ENCODE measurements at regions not wholly inside any gene's neighbourhood (a gene's known extent, or its start where the extent isn't known, plus 50 kb on each side); places are given as distances from the start of the nearest gene placed in this dataset.
A peak's percentile ranks its signal among the peaks of the same experiment; 100 is the strongest.

- no peaks in the 10 kb centered on the region for H3K9me3 ChIP-seq (ENCODE audit: low read length)
- H2AFZ ChIP-seq (ENCODE audit: low read depth, low read length) = no peak overlapping the region
- H3K27me3 ChIP-seq (ENCODE audit: insufficient read depth, low read length) = no peaks in the 10 kb centered on the region
- no peak overlapping the region for H3K4me3 ChIP-seq (ENCODE audit: low read length)
- H3K36me3 ChIP-seq (ENCODE audit: insufficient read depth, low read length) = no peaks in the 10 kb centered on the region
- no peaks in the 10 kb centered on the region for H3K4me1 ChIP-seq (ENCODE audit: insufficient read depth, low read length)
Observed at GRCh38 chr3:81952141-81952540, 190.7 kb upstream of the GBE1 start.

DNA sequence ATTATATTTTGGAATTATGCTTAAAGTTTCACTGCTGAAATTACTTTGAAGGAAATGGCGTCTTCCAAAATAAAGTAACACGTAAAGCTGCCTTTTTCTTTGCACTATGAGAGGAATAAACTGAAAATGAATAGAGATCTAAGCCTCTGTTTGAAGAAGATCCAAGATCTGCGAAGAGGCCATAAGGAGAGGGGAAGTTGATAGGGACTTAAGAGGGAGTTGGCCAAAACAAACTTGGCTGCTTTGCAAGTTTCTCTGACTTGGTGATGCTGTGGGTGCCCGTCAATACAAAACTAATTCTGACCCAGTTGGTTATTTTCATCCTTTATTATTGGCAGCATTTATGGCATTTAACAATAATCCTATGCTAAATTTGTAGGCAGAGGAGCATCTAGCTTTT, 190.2 kb upstream of the GBE1 start:
- Histone ChIP-seq H3K36me3 (ENCODE audit: insufficient read depth, low read length) (no peaks in the 10 kb centered on the region), H2AFZ (ENCODE audit: low read depth, low read length) (no peak overlapping the region), H3K9me3 (ENCODE audit: low read length) (no peaks in the 10 kb centered on the region), H3K4me1 (ENCODE audit: insufficient read depth, low read length) (no peaks in the 10 kb centered on the region), H3K27me3 (ENCODE audit: insufficient read depth, low read length) (no peaks in the 10 kb centered on the region), H3K4me3 (ENCODE audit: low read length) (no peak overlapping the region)

DNA sequence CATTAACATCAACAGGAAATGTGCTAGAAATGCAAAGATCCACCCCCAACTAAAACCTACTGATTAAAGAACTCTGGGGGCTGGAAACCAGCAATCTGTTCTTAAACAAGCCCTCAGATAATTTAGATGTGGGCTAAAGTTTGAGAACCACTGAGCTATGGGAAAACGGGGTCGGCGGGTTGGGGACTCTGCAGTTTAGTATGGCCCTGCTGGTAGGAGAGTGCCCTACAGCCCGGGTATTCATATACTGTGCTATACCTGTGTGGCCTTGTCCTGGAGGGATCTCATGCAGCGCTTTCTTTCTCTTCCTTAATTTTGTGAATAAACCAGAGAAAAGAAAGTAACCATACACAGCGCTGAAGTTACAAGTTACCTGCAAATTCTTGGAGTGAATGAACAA, 189.7 kb upstream of the GBE1 start:
- Histone ChIP-seq H3K36me3 (ENCODE audit: insufficient read depth, low read length) (no peaks in the 10 kb centered on the region), H3K4me1 (ENCODE audit: insufficient read depth, low read length) (no peaks in the 10 kb centered on the region), H2AFZ (ENCODE audit: low read depth, low read length) (no peak overlapping the region), H3K27me3 (ENCODE audit: insufficient read depth, low read length) (no peaks in the 10 kb centered on the region), H3K4me3 (ENCODE audit: low read length) (no peak overlapping the region), H3K9me3 (ENCODE audit: low read length) (no peaks in the 10 kb centered on the region)

DNA sequence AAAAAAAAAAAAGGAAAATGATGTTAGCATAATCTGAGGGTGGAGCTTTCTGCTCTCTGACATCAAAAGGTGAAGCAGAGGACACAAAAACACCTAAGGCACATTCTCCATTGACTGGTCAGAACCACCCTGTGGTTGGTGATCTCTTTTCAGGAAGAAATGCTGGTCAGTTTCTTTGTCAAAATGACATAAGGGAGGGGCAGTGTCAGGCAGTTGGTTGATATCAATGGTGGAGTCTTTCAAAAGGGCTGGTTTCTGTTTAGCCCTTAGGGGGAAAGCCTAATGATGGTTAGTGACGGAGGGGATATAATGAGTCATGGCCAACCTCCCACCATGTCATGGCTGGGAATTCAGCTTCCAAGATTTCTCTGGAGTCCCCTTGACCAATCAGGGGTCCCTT, 185.9 kb upstream of the GBE1 start:
- H3K27me3 ChIP-seq (ENCODE audit: insufficient read depth, low read length) = no peaks in the 10 kb centered on the region
- no peak overlapping the region for H3K4me3 ChIP-seq (ENCODE audit: low read length)
- no peaks in the 10 kb centered on the region for H3K36me3 ChIP-seq (ENCODE audit: insufficient read depth, low read length)
- H3K4me1 ChIP-seq (ENCODE audit: insufficient read depth, low read length) = no peaks in the 10 kb centered on the region
- no peaks in the 10 kb centered on the region for H3K9me3 ChIP-seq (ENCODE audit: low read length)
- no peak overlapping the region for H2AFZ ChIP-seq (ENCODE audit: low read depth, low read length)

GRCh38 chr3:81938681-81939080, 177.2 kb upstream of the GBE1 start:
- H3K4me3 ChIP-seq (ENCODE audit: low read length) = no peak overlapping the region
- no peaks in the 10 kb centered on the region for H3K27me3 ChIP-seq (ENCODE audit: insufficient read depth, low read length)
- no peaks in the 10 kb centered on the region for H3K36me3 ChIP-seq (ENCODE audit: insufficient read depth, low read length)
- no peaks in the 10 kb centered on the region for H3K4me1 ChIP-seq (ENCODE audit: insufficient read depth, low read length)
- H3K9me3 ChIP-seq (ENCODE audit: low read length) = no peaks in the 10 kb centered on the region
- H2AFZ ChIP-seq (ENCODE audit: low read depth, low read length) = no peak overlapping the region

DNA sequence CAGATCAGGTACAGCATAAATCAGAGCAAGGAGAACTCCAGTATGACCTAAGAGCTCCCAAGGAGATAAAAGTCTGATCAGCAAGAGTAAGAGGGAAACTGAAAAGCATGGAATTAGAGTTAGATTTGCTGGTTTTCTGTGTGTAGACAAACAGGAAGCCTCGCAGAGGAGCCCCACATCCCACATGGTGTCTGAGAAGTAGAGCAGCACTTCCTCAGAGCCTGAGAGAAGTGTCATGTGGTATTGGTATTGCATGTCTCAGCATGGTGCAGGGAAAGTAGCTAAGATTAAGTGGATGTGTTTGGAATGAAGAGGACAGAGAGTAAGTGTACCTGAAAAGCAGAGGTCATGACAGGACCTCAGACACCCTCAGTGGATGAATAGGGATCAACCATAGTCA, 175.4 kb upstream of the GBE1 start:
- H3K36me3 ChIP-seq (ENCODE audit: insufficient read depth, low read length) = no peaks in the 10 kb centered on the region
- H3K27me3 ChIP-seq (ENCODE audit: insufficient read depth, low read length) = no peaks in the 10 kb centered on the region
- no peaks in the 10 kb centered on the region for H3K9me3 ChIP-seq (ENCODE audit: low read length)
- H3K4me1 ChIP-seq (ENCODE audit: insufficient read depth, low read length) = no peaks in the 10 kb centered on the region
- H3K4me3 ChIP-seq (ENCODE audit: low read length) = no peak overlapping the region
- no peak overlapping the region for H2AFZ ChIP-seq (ENCODE audit: low read depth, low read length)

DNA sequence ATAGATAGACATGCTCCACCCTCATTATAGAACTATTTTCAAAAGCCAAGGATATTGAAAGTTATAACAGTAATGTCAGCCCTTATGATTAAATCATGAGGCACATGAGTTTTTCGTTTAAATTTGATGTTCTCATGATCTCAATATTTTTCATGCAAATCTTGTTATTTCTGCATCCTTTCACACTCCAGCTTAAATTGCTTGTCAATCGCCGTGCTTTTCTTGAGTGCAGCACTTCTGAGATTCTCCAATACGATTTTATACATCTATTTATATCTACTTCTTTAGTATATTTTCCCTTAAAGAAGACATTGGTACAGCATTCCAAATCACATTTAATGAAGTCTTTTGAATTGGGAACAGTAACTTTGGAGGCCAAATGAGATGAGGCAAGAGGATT, 171.2 kb upstream of the GBE1 start:
- Histone ChIP-seq H3K36me3 (ENCODE audit: insufficient read depth, low read length) (no peaks in the 10 kb centered on the region), H3K9me3 (ENCODE audit: low read length) (no peaks in the 10 kb centered on the region), H3K4me3 (ENCODE audit: low read length) (no peak overlapping the region), H3K27me3 (ENCODE audit: insufficient read depth, low read length) (no peaks in the 10 kb centered on the region), H3K4me1 (ENCODE audit: insufficient read depth, low read length) (no peaks in the 10 kb centered on the region), H2AFZ (ENCODE audit: low read depth, low read length) (no peak overlapping the region)

- H3K4me1 ChIP-seq (ENCODE audit: insufficient read depth, low read length) = no peaks in the 10 kb centered on the region
- no peak overlapping the region for H3K4me3 ChIP-seq (ENCODE audit: low read length)
- peak overlapping the region; percentile 63 for H2AFZ ChIP-seq (ENCODE audit: low read depth, low read length)
- no peaks in the 10 kb centered on the region for H3K9me3 ChIP-seq (ENCODE audit: low read length)
- no peaks in the 10 kb centered on the region for H3K27me3 ChIP-seq (ENCODE audit: insufficient read depth, low read length)
- no peaks in the 10 kb centered on the region for H3K36me3 ChIP-seq (ENCODE audit: insufficient read depth, low read length)
Observed at GRCh38 chr3:81931265-81932251, 170.1 kb upstream of the GBE1 start.

GRCh38 chr3:81929697-81930096, 168.3 kb upstream of the GBE1 start:
- Histone ChIP-seq H3K4me3 (ENCODE audit: low read length) (no peak overlapping the region), H2AFZ (ENCODE audit: low read depth, low read length) (no peak overlapping the region), H3K36me3 (ENCODE audit: insufficient read depth, low read length) (no peaks in the 10 kb centered on the region), H3K4me1 (ENCODE audit: insufficient read depth, low read length) (no peaks in the 10 kb centered on the region), H3K27me3 (ENCODE audit: insufficient read depth, low read length) (no peaks in the 10 kb centered on the region), H3K9me3 (ENCODE audit: low read length) (no peaks in the 10 kb centered on the region)

- Histone ChIP-seq H3K36me3 (ENCODE audit: insufficient read depth, low read length) (no peaks in the 10 kb centered on the region), H2AFZ (ENCODE audit: low read depth, low read length) (no peak overlapping the region), H3K4me1 (ENCODE audit: insufficient read depth, low read length) (no peaks in the 10 kb centered on the region), H3K4me3 (ENCODE audit: low read length) (no peak overlapping the region), H3K27me3 (ENCODE audit: insufficient read depth, low read length) (no peaks in the 10 kb centered on the region), H3K9me3 (ENCODE audit: low read length) (no peaks in the 10 kb centered on the region)
Observed at GRCh38 chr3:81927811-81928210, 166.4 kb upstream of the GBE1 start.

DNA sequence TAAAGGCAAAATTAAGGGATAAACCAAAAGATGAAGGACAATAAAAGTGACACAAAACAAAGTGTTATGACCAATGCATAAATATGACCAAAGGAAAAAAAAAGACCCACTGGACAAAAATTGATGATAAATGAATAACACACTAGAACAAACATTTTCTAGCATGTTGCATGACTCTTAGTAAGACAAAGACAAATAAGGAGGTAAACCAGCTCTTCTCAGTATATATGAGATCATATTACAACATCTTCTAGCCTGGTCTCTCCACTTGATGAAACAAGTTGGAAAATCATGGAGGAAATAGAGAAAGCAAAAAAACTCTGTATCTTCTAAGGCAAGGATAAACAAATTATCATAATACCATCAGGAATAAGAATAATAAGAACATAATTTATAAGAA, 163.9 kb upstream of the GBE1 start:
- H3K27me3 ChIP-seq (ENCODE audit: insufficient read depth, low read length) = no peaks in the 10 kb centered on the region
- no peaks in the 10 kb centered on the region for H3K36me3 ChIP-seq (ENCODE audit: insufficient read depth, low read length)
- no peak overlapping the region for H2AFZ ChIP-seq (ENCODE audit: low read depth, low read length)
- H3K4me3 ChIP-seq (ENCODE audit: low read length) = no peak overlapping the region
- no peaks in the 10 kb centered on the region for H3K9me3 ChIP-seq (ENCODE audit: low read length)
- no peaks in the 10 kb centered on the region for H3K4me1 ChIP-seq (ENCODE audit: insufficient read depth, low read length)

DNA sequence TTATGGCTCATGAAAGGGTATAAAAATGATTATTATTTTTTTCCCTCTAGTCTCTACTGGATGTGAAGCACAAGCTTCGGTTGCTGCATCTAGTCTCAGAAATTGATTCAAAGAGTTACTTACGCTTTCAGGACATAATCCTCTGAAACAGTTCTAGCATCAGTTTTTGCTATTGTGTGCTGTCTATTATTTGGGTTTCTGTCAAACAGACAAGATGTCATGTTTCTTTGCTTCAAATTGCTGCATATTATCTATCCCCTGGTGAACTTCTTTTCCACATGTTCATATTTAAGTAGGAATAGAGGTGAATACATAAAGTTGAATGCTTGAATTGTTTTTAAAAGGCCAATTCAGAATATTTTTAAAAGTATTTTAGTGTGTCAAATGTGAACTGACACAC, 161.6 kb upstream of the GBE1 start:
- Histone ChIP-seq H3K4me3 (ENCODE audit: low read length) (no peak overlapping the region), H3K36me3 (ENCODE audit: insufficient read depth, low read length) (no peaks in the 10 kb centered on the region), H3K4me1 (ENCODE audit: insufficient read depth, low read length) (no peaks in the 10 kb centered on the region), H3K27me3 (ENCODE audit: insufficient read depth, low read length) (no peaks in the 10 kb centered on the region), H2AFZ (ENCODE audit: low read depth, low read length) (no peak overlapping the region), H3K9me3 (ENCODE audit: low read length) (no peaks in the 10 kb centered on the region)

GRCh38 chr3:81922404-81922803, 161.0 kb upstream of the GBE1 start:
- Histone ChIP-seq H3K4me1 (ENCODE audit: insufficient read depth, low read length) (no peaks in the 10 kb centered on the region), H3K9me3 (ENCODE audit: low read length) (no peaks in the 10 kb centered on the region), H3K4me3 (ENCODE audit: low read length) (no peak overlapping the region), H3K27me3 (ENCODE audit: insufficient read depth, low read length) (no peaks in the 10 kb centered on the region), H3K36me3 (ENCODE audit: insufficient read depth, low read length) (no peaks in the 10 kb centered on the region), H2AFZ (ENCODE audit: low read depth, low read length) (no peak overlapping the region)

GRCh38 chr3:81920816-81921215, 159.4 kb upstream of the GBE1 start:
- H3K4me1 ChIP-seq (ENCODE audit: insufficient read depth, low read length) = no peaks in the 10 kb centered on the region
- H3K4me3 ChIP-seq (ENCODE audit: low read length) = no peak overlapping the region
- H3K36me3 ChIP-seq (ENCODE audit: insufficient read depth, low read length) = no peaks in the 10 kb centered on the region
- no peak overlapping the region for H2AFZ ChIP-seq (ENCODE audit: low read depth, low read length)
- H3K27me3 ChIP-seq (ENCODE audit: insufficient read depth, low read length) = no peaks in the 10 kb centered on the region
- no peaks in the 10 kb centered on the region for H3K9me3 ChIP-seq (ENCODE audit: low read length)
